RWPE2 (cell line): ENCODE measurements at regions not wholly inside any gene's neighbourhood (a gene's known extent, or its start where the extent isn't known, plus 50 kb on each side); places are given as distances from the start of the nearest gene placed in this dataset.
A peak's percentile ranks its signal among the peaks of the same experiment; 100 is the strongest.

ENCODE experiments used
- ATAC-seq: fragments of 200-7000 bp; cut with Tn5 transposase; 3 replicates; pipeline ENCODE4 v1.9.1; 2021; ENCODE audit warnings: low read depth
- DNase-seq: peaks from one replicate; pipeline ENCODE4 v3.0.0-alpha.2; 2020; ENCODE audit warnings: low spot score
- H3K27ac ChIP-seq: fragments of 450-650 bp; 2 replicates; pipeline ENCODE4 v1.5.1; 2017; ENCODE audit warnings: mild to moderate bottlenecking; ENCODE audit not compliant: poor library complexity, severe bottlenecking
- H3K27me3 ChIP-seq: fragments of 250-450 bp; sonication (Bioruptor Pico); 2 replicates; pipeline ENCODE4 v1.5.1; 2021; ENCODE audit warnings: mild to moderate bottlenecking, moderate library complexity; ENCODE audit not compliant: insufficient read depth, poor library complexity, severe bottlenecking
- H3K36me3 ChIP-seq: fragments of 250-450 bp; sonication (Bioruptor Pico); 2 replicates; pipeline ENCODE4 v1.5.1; 2020; ENCODE audit warnings: low read depth, mild to moderate bottlenecking, moderate library complexity
- H3K4me1 ChIP-seq: fragments of 250-450 bp; sonication (Bioruptor Pico); 2 replicates; pipeline ENCODE4 v1.5.1; 2021; ENCODE audit warnings: mild to moderate bottlenecking, moderate library complexity; ENCODE audit not compliant: insufficient read depth, poor library complexity, severe bottlenecking
- H3K4me3 ChIP-seq: fragments of 250-450 bp; sonication (Bioruptor Pico); 2 replicates; pipeline ENCODE4 v1.5.1; 2021; ENCODE audit warnings: mild to moderate bottlenecking, moderate library complexity; ENCODE audit not compliant: severe bottlenecking
- H3K9me3 ChIP-seq: fragments of 250-450 bp; sonication (Bioruptor Pico); 2 replicates; pipeline ENCODE4 v1.5.1; 2021; ENCODE audit warnings: mild to moderate bottlenecking, moderate library complexity; ENCODE audit not compliant: severe bottlenecking
- CTCF ChIP-seq: fragments of 450-650 bp; IDR thresholded peaks from one replicate; pipeline ENCODE4 v1.5.1; 2017; ENCODE audit warnings: mild to moderate bottlenecking, moderate library complexity; ENCODE audit not compliant: poor library complexity, severe bottlenecking

DNA sequence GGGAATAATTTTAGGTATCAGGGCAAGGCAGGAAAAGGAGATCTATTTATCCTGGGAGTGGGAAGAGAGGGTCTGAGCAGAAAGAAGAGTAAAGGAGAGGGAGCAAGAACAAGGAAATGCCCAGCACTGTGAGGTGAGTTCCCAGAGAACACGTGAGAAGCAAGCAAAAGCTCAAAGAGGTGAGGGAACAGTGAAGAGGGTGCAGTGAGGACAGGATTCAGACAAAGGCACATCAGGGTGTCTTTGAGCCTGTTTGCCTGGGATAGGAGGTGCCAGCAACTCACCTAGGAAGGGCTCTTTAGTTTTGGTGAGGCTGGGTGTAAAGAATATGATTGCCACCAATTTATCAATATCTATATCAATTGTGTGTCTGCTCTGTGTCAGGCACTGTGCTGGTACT is 88.9 kb upstream of the NRXN3 start:
- TF ChIP-seq CTCF = no peak
- Histone ChIP-seq H3K27ac (no peak overlapping the region), H3K27me3 (no peaks in the 10 kb centered on the region), H3K9me3 (no peaks in the 10 kb centered on the region), H3K4me1 (no peaks in the 10 kb centered on the region), H3K4me3 (no peak overlapping the region), H3K36me3 (no peaks in the 10 kb centered on the region)
- DNase-seq = no peak
- ATAC-seq = no peak

DNA sequence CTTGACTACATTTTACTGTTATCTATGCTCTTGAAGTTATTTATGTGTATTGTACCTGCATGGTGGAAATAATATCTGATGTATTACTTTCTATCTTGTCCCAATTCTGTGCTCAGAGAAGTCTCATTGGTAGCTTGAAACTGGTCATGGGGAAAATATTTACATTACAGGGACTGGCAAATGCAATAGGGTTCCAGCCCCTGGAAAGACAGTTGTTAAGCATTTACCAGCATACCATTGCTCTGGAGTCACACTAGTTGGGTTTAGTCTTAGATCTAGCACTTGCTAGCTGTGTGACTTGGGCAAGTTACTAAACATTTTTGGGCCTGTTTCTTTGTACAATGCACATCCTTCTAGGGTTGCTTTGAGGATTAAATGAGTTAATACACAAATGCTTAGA is 86.3 kb upstream of the NRXN3 start:
- H3K36me3 ChIP-seq = no peaks in the 10 kb centered on the region
- DNase-seq (no peak), ATAC-seq (peak; percentile 56; the same call in 2 of the 3 replicates)
- H3K9me3 ChIP-seq = no peaks in the 10 kb centered on the region
- no peaks in the 10 kb centered on the region for H3K4me1 ChIP-seq
- H3K27me3 ChIP-seq = peaks cover 16% of the 10 kb centered on the region
- TF ChIP-seq CTCF = no peak
- H3K4me3 ChIP-seq = no peak overlapping the region
- no peak overlapping the region for H3K27ac ChIP-seq

- no peak overlapping the region for H3K27ac ChIP-seq
- no peaks in the 10 kb centered on the region for H3K4me1 ChIP-seq
- ATAC-seq = no peak
- peaks cover 37% of the 10 kb centered on the region for H3K27me3 ChIP-seq
- H3K36me3 ChIP-seq = no peaks in the 10 kb centered on the region
- no peaks in the 10 kb centered on the region for H3K9me3 ChIP-seq
- no peak for TF ChIP-seq CTCF
- no peak overlapping the region for H3K4me3 ChIP-seq
- no peak for DNase-seq
Measured at GRCh38 chr14:78086342-78086741, 83.8 kb upstream of the NRXN3 start.

GRCh38 chr14:78088916-78089315 is 81.3 kb upstream of the NRXN3 start:
- H3K4me3 ChIP-seq = no peak overlapping the region
- no peak for TF ChIP-seq CTCF
- ATAC-seq = no peak
- no peaks in the 10 kb centered on the region for H3K36me3 ChIP-seq
- DNase-seq = no peak
- no peaks in the 10 kb centered on the region for H3K9me3 ChIP-seq
- no peak overlapping the region for H3K27ac ChIP-seq
- H3K4me1 ChIP-seq = no peaks in the 10 kb centered on the region
- peaks cover 51% of the 10 kb centered on the region for H3K27me3 ChIP-seq

GRCh38 chr14:78090864-78091263 is 79.3 kb upstream of the NRXN3 start:
- Histone ChIP-seq H3K27me3 (peaks cover 51% of the 10 kb centered on the region), H3K4me3 (no peak overlapping the region), H3K36me3 (no peaks in the 10 kb centered on the region)

More at GRCh38 chr14:78090864-78091263, 79.3 kb upstream of the NRXN3 start:
- ATAC-seq = no peak
- Histone ChIP-seq H3K27ac (no peak overlapping the region), H3K9me3 (no peaks in the 10 kb centered on the region), H3K4me1 (no peaks in the 10 kb centered on the region)
- TF ChIP-seq CTCF = no peak
- no peak for DNase-seq
